Endothelial cell of umbilical vein (primary cell): ENCODE measurements at regions not wholly inside any gene's neighbourhood (a gene's known extent, or its start where the extent isn't known, plus 50 kb on each side); places are given as distances from the start of the nearest gene placed in this dataset.

Source experiments
- BruUV-seq: library from RNA; stranded (reverse); fragments of 400-500 nt; replicated peaks from 2 replicates; lab custom pipeline; 2021; lab: Mats Ljungman, UMichigan
- CTCF ChIA-PET: fragments of 300-600, 350-600 bp; sonication (Branson Sonifier 250); formaldehyde crosslinking; loops from one replicate; lab custom pipeline; 2021; ENCODE audit warnings: antibody characterized with exemption, inconsistent platforms; lab: Charles Lee
- POLR2A ChIA-PET: fragments of 300-600, 350-600 bp; sonication (Branson Sonifier 250); formaldehyde crosslinking; loops from one replicate; lab custom pipeline; 2021; ENCODE audit warnings: antibody characterized with exemption, inconsistent platforms; lab: Charles Lee
- DNase-seq: peaks from one replicate; pipeline ENCODE4 v3.0.0-alpha.2; 2011; ENCODE audit warnings: low read depth, low spot score
- FAIRE-seq: peaks from 2 replicates; lab custom pipeline; 2011; peaks lifted over from hg19 to GRCh38; lab: Jason Lieb, UNC
- H2AFZ ChIP-seq: 2 replicates; pipeline ENCODE4 v1.6.0; 2012; ENCODE audit warnings: low read depth, low read length, control low read depth, inconsistent platforms
- H3K27ac ChIP-seq: 2 replicates; pipeline ENCODE4 v1.5.1; 2011; ENCODE audit warnings: low read depth, mild to moderate bottlenecking, control low read depth, low read length, moderate library complexity; ENCODE audit not compliant: insufficient read depth
- H3K27me3 ChIP-seq, 2 experiments: 2 replicates each; pipeline versions ENCODE4 v1.6.0 to v1.6.1; 2011; ENCODE audit warnings: low read length in 2 of 2, mixed read lengths in 1 of 2; ENCODE audit not compliant: control insufficient read depth in 2 of 2, insufficient read depth in 2 of 2
- H3K36me3 ChIP-seq, 2 experiments: 2 replicates in 1 of 2; 3 replicates in 1 of 2; pipeline ENCODE4 v1.5.1; 2011; ENCODE audit warnings: low read length in 2 of 2, mild to moderate bottlenecking in 1 of 2, moderate library complexity in 1 of 2; ENCODE audit not compliant: control insufficient read depth in 2 of 2, insufficient read depth in 2 of 2; ENCODE audit errors: extremely low read depth in 1 of 2
- H3K4me1 ChIP-seq: 3 replicates; pipeline ENCODE4 v1.5.1; 2011; ENCODE audit warnings: mild to moderate bottlenecking, low read length; ENCODE audit not compliant: control insufficient read depth, insufficient read depth; ENCODE audit errors: extremely low read depth
- H3K4me2 ChIP-seq: 2 replicates; pipeline ENCODE4 v1.6.1; 2011; ENCODE audit warnings: low read length, control low read depth, mixed read lengths; ENCODE audit not compliant: insufficient read depth
- H3K4me3 ChIP-seq, 3 experiments: fragments of 200-600 bp in 1 of 3; sonication (generic), shearing (Covaris generic) in 1 of 3; replicated peaks in 1 of 3; 2 replicates each; pipeline ENCODE4 v1.5.1; 2011 to 2016; ENCODE audit warnings: control low read depth in 3 of 3, low read length in 3 of 3, mild to moderate bottlenecking in 2 of 3, inconsistent platforms in 1 of 3, low read depth in 1 of 3, moderate library complexity in 1 of 3; ENCODE audit not compliant: insufficient read depth in 1 of 3
- H3K79me2 ChIP-seq: 2 replicates; pipeline ENCODE4 v1.6.0; 2012; ENCODE audit warnings: low read length, inconsistent platforms; ENCODE audit not compliant: control insufficient read depth, insufficient read depth
- H3K9ac ChIP-seq: replicated peaks from 2 replicates; pipeline ENCODE3; 2011; ENCODE audit warnings: low read length, control low read depth; ENCODE audit not compliant: insufficient read depth; ENCODE audit errors: extremely low read depth
- H3K9me1 ChIP-seq: replicated peaks from 3 replicates; pipeline ENCODE4 v1.6.0; 2011; ENCODE audit warnings: mild to moderate bottlenecking, low read length; ENCODE audit not compliant: control insufficient read depth, insufficient read depth; ENCODE audit errors: extremely low read depth
- H3K9me3 ChIP-seq: replicated peaks from 2 replicates; pipeline ENCODE4 v1.5.1; 2012; ENCODE audit warnings: low read length, inconsistent platforms; ENCODE audit not compliant: control insufficient read depth, insufficient read depth
- H4K20me1 ChIP-seq: replicated peaks from 2 replicates; pipeline ENCODE3; 2011; ENCODE audit warnings: mild to moderate bottlenecking, low read length; ENCODE audit not compliant: control insufficient read depth, insufficient read depth; ENCODE audit errors: extremely low read depth
- CTCF ChIP-seq, 2 donors: IDR thresholded peaks; 1 replicate in 1 of 2; 2 replicates in 1 of 2; pipeline ENCODE4 v1.5.1; 2011; ENCODE audit warnings: low read length in 2 of 2, mild to moderate bottlenecking in 2 of 2, moderate library complexity in 2 of 2, control low read depth in 1 of 2, inconsistent platforms in 1 of 2, low read depth in 1 of 2; ENCODE audit not compliant: insufficient read depth in 1 of 2; ENCODE audit errors: extremely low read depth in 1 of 2
- EZH2 ChIP-seq: IDR thresholded peaks from 2 replicates; pipeline ENCODE4 v1.6.1; 2012; ENCODE audit warnings: borderline replicate concordance, low read depth, mild to moderate bottlenecking, moderate library complexity, low read length, inconsistent platforms; ENCODE audit not compliant: severe bottlenecking
- FOS ChIP-seq: IDR thresholded peaks from 2 replicates; pipeline ENCODE4 v1.6.1; 2011; ENCODE audit warnings: mild to moderate bottlenecking, low read length, moderate library complexity, borderline replicate concordance; ENCODE audit not compliant: insufficient read depth
- GATA2 ChIP-seq: IDR thresholded peaks from 2 replicates; pipeline ENCODE4 v1.7.0; 2011; ENCODE audit warnings: low read depth, mild to moderate bottlenecking, moderate library complexity, mixed read lengths, low read length; ENCODE audit not compliant: insufficient read length, insufficient read depth
- JUN ChIP-seq: IDR thresholded peaks from 2 replicates; pipeline ENCODE4 v1.6.1; 2011; ENCODE audit warnings: borderline replicate concordance, low read depth; ENCODE audit not compliant: insufficient read length, insufficient read depth
- MAX ChIP-seq: IDR thresholded peaks from 2 replicates; pipeline ENCODE4 v1.6.1; 2011; ENCODE audit not compliant: insufficient read depth, insufficient read length
- MYC ChIP-seq: IDR thresholded peaks from one replicate; pipeline ENCODE4 v1.6.1; 2011; ENCODE audit warnings: mild to moderate bottlenecking, low read depth, low read length
- POLR2A ChIP-seq: IDR thresholded peaks from 2 replicates; pipeline ENCODE4 v1.6.1; 2012; ENCODE audit warnings: low read depth, mild to moderate bottlenecking, control low read depth, low read length
- POLR2AphosphoS5 ChIP-seq: IDR thresholded peaks from 2 replicates; pipeline ENCODE4 v1.6.1; 2012; ENCODE audit warnings: low read depth, mild to moderate bottlenecking, control low read depth, low read length, moderate library complexity; ENCODE audit not compliant: insufficient read depth
- dilution Hi-C: fragments of 300-500 bp; cut with MboI; formaldehyde crosslinking; loops from one replicate; pipeline ENCODE4 v1.15.0; 2019; ENCODE audit warnings: low sequenced_read_pairs; ENCODE audit not compliant: extremely low pct_ligation_motif_present
- intact Hi-C: fragments of 100-400 bp; cut with micrococcal nuclease; formaldehyde crosslinking; loops from one replicate; pipeline ENCODE4 v1.10.0; 2022

GRCh38 chr3:29080967-29081366, 199.9 kb upstream of the RBMS3 start:
- H3K79me2 ChIP-seq: no peaks in the 10 kb centered on the region
- intact Hi-C loops (no loop called here), dilution Hi-C loops (no loop called here)
- no peaks in the 10 kb centered on the region for H3K9me1 ChIP-seq
- no peaks in the 10 kb centered on the region for H3K27me3 ChIP-seq
- H3K36me3 ChIP-seq: no peaks in the 10 kb centered on the region
- H4K20me1 ChIP-seq: no peaks in the 10 kb centered on the region
- CTCF ChIA-PET: no interaction called here
- POLR2A ChIA-PET: no interaction called here
- H3K4me3 ChIP-seq: no peak overlapping the region
- H3K27ac ChIP-seq: no peak overlapping the region
- no TSS peak for BruUV-seq
- no peak for DNase-seq
- no peak for FAIRE-seq
- H3K9ac ChIP-seq: no peak overlapping the region
- no peaks in the 10 kb centered on the region for H3K9me3 ChIP-seq
- H2AFZ ChIP-seq: no peak overlapping the region
- H3K4me2 ChIP-seq: no peak overlapping the region
- no peaks in the 10 kb centered on the region for H3K4me1 ChIP-seq
- TF ChIP-seq GATA2 (no peak), CTCF (IDR thresholded peaks at IDR 0.05; ENCODE audit: extremely low read depth in 1 of 2, insufficient read depth in 1 of 2, low read depth in 1 of 2, low read length in 2 of 2) (no peak), MAX (no peak), FOS (no peak), MYC (no peak), JUN (no peak), POLR2AphosphoS5 (no peak), EZH2 (no peak), POLR2A (no peak)
